Endothelial cell of umbilical vein (primary cell): ENCODE measurements at regions not wholly inside any gene's neighbourhood (a gene's known extent, or its start where the extent isn't known, plus 50 kb on each side); places are given as distances from the start of the nearest gene placed in this dataset.

Experiments used
- BruUV-seq: library from RNA; stranded (reverse); fragments of 400-500 nt; replicated peaks from 2 replicates; lab custom pipeline; 2021; lab: Mats Ljungman, UMichigan
- CTCF ChIA-PET: fragments of 300-600, 350-600 bp; sonication (Branson Sonifier 250); formaldehyde crosslinking; loops from one replicate; lab custom pipeline; 2021; ENCODE audit warnings: antibody characterized with exemption, inconsistent platforms; lab: Charles Lee
- POLR2A ChIA-PET: fragments of 300-600, 350-600 bp; sonication (Branson Sonifier 250); formaldehyde crosslinking; loops from one replicate; lab custom pipeline; 2021; ENCODE audit warnings: antibody characterized with exemption, inconsistent platforms; lab: Charles Lee
- DNase-seq: peaks from one replicate; pipeline ENCODE4 v3.0.0-alpha.2; 2011; ENCODE audit warnings: low read depth, low spot score
- FAIRE-seq: peaks from 2 replicates; lab custom pipeline; 2011; peaks lifted over from hg19 to GRCh38; lab: Jason Lieb, UNC
- H2AFZ ChIP-seq: 2 replicates; pipeline ENCODE4 v1.6.0; 2012; ENCODE audit warnings: low read depth, low read length, control low read depth, inconsistent platforms
- H3K27ac ChIP-seq: 2 replicates; pipeline ENCODE4 v1.5.1; 2011; ENCODE audit warnings: low read depth, mild to moderate bottlenecking, control low read depth, low read length, moderate library complexity; ENCODE audit not compliant: insufficient read depth
- H3K27me3 ChIP-seq, 2 experiments: 2 replicates each; pipeline versions ENCODE4 v1.6.0 to v1.6.1; 2011; ENCODE audit warnings: low read length in 2 of 2, mixed read lengths in 1 of 2; ENCODE audit not compliant: control insufficient read depth in 2 of 2, insufficient read depth in 2 of 2
- H3K36me3 ChIP-seq, 2 experiments: 2 replicates in 1 of 2; 3 replicates in 1 of 2; pipeline ENCODE4 v1.5.1; 2011; ENCODE audit warnings: low read length in 2 of 2, mild to moderate bottlenecking in 1 of 2, moderate library complexity in 1 of 2; ENCODE audit not compliant: control insufficient read depth in 2 of 2, insufficient read depth in 2 of 2; ENCODE audit errors: extremely low read depth in 1 of 2
- H3K4me1 ChIP-seq: 3 replicates; pipeline ENCODE4 v1.5.1; 2011; ENCODE audit warnings: mild to moderate bottlenecking, low read length; ENCODE audit not compliant: control insufficient read depth, insufficient read depth; ENCODE audit errors: extremely low read depth
- H3K4me2 ChIP-seq: 2 replicates; pipeline ENCODE4 v1.6.1; 2011; ENCODE audit warnings: low read length, control low read depth, mixed read lengths; ENCODE audit not compliant: insufficient read depth
- H3K4me3 ChIP-seq, 3 experiments: fragments of 200-600 bp in 1 of 3; sonication (generic), shearing (Covaris generic) in 1 of 3; replicated peaks in 1 of 3; 2 replicates each; pipeline ENCODE4 v1.5.1; 2011 to 2016; ENCODE audit warnings: control low read depth in 3 of 3, low read length in 3 of 3, mild to moderate bottlenecking in 2 of 3, inconsistent platforms in 1 of 3, low read depth in 1 of 3, moderate library complexity in 1 of 3; ENCODE audit not compliant: insufficient read depth in 1 of 3
- H3K79me2 ChIP-seq: 2 replicates; pipeline ENCODE4 v1.6.0; 2012; ENCODE audit warnings: low read length, inconsistent platforms; ENCODE audit not compliant: control insufficient read depth, insufficient read depth
- H3K9ac ChIP-seq: replicated peaks from 2 replicates; pipeline ENCODE3; 2011; ENCODE audit warnings: low read length, control low read depth; ENCODE audit not compliant: insufficient read depth; ENCODE audit errors: extremely low read depth
- H3K9me1 ChIP-seq: replicated peaks from 3 replicates; pipeline ENCODE4 v1.6.0; 2011; ENCODE audit warnings: mild to moderate bottlenecking, low read length; ENCODE audit not compliant: control insufficient read depth, insufficient read depth; ENCODE audit errors: extremely low read depth
- H3K9me3 ChIP-seq: replicated peaks from 2 replicates; pipeline ENCODE4 v1.5.1; 2012; ENCODE audit warnings: low read length, inconsistent platforms; ENCODE audit not compliant: control insufficient read depth, insufficient read depth
- H4K20me1 ChIP-seq: replicated peaks from 2 replicates; pipeline ENCODE3; 2011; ENCODE audit warnings: mild to moderate bottlenecking, low read length; ENCODE audit not compliant: control insufficient read depth, insufficient read depth; ENCODE audit errors: extremely low read depth
- EZH2 ChIP-seq: IDR thresholded peaks from 2 replicates; pipeline ENCODE4 v1.6.1; 2012; ENCODE audit warnings: borderline replicate concordance, low read depth, mild to moderate bottlenecking, moderate library complexity, low read length, inconsistent platforms; ENCODE audit not compliant: severe bottlenecking
- FOS ChIP-seq: IDR thresholded peaks from 2 replicates; pipeline ENCODE4 v1.6.1; 2011; ENCODE audit warnings: mild to moderate bottlenecking, low read length, moderate library complexity, borderline replicate concordance; ENCODE audit not compliant: insufficient read depth
- GATA2 ChIP-seq: IDR thresholded peaks from 2 replicates; pipeline ENCODE4 v1.7.0; 2011; ENCODE audit warnings: low read depth, mild to moderate bottlenecking, moderate library complexity, mixed read lengths, low read length; ENCODE audit not compliant: insufficient read length, insufficient read depth
- JUN ChIP-seq: IDR thresholded peaks from 2 replicates; pipeline ENCODE4 v1.6.1; 2011; ENCODE audit warnings: borderline replicate concordance, low read depth; ENCODE audit not compliant: insufficient read length, insufficient read depth
- MYC ChIP-seq: IDR thresholded peaks from one replicate; pipeline ENCODE4 v1.6.1; 2011; ENCODE audit warnings: mild to moderate bottlenecking, low read depth, low read length
- POLR2A ChIP-seq: IDR thresholded peaks from 2 replicates; pipeline ENCODE4 v1.6.1; 2012; ENCODE audit warnings: low read depth, mild to moderate bottlenecking, control low read depth, low read length
- POLR2AphosphoS5 ChIP-seq: IDR thresholded peaks from 2 replicates; pipeline ENCODE4 v1.6.1; 2012; ENCODE audit warnings: low read depth, mild to moderate bottlenecking, control low read depth, low read length, moderate library complexity; ENCODE audit not compliant: insufficient read depth
- dilution Hi-C: fragments of 300-500 bp; cut with MboI; formaldehyde crosslinking; loops from one replicate; pipeline ENCODE4 v1.15.0; 2019; ENCODE audit warnings: low sequenced_read_pairs; ENCODE audit not compliant: extremely low pct_ligation_motif_present
- intact Hi-C: fragments of 100-400 bp; cut with micrococcal nuclease; formaldehyde crosslinking; loops from one replicate; pipeline ENCODE4 v1.10.0; 2022
- TF ChIP-seq, protein P1 (sequence below): IDR thresholded peaks from 2 replicates; pipeline ENCODE4 v1.6.1; 2011; ENCODE audit not compliant: insufficient read depth, insufficient read length
- TF ChIP-seq, protein P2 (sequence below), 2 donors: IDR thresholded peaks; 1 replicate in 1 of 2; 2 replicates in 1 of 2; pipeline ENCODE4 v1.5.1; 2011; ENCODE audit warnings: low read length in 2 of 2, mild to moderate bottlenecking in 2 of 2, moderate library complexity in 2 of 2, control low read depth in 1 of 2, inconsistent platforms in 1 of 2, low read depth in 1 of 2; ENCODE audit not compliant: insufficient read depth in 1 of 2; ENCODE audit errors: extremely low read depth in 1 of 2

DNA sequence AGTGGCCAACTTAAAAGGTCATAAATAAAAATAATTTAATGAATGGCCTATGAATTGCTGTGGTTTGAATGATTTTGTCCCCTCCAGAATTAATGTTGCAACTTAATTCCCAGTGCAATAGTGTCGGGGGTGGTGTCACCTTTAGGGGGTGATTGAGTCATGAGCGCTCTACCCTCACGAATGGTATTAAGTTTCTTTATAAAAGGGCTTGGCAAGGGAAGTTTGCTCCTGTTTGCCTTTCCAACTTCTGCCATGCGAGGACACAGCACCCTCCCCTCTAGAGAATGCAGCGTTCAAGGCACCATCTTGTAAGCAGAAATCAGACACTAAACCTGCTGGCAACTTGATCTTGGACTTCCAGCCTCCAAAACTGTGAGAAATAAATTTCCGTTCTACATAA, 253.3 kb downstream of the ATXN7L3B start:
- dilution Hi-C loops (no loop called here), intact Hi-C loops (no loop called here)
- no peak for FAIRE-seq
- no peaks in the 10 kb centered on the region for H3K9me3 ChIP-seq
- no peak overlapping the region for H3K27ac ChIP-seq
- TF ChIP-seq FOS = no peak
- TF ChIP-seq POLR2A = no peak
- TF ChIP-seq, protein P1, sequence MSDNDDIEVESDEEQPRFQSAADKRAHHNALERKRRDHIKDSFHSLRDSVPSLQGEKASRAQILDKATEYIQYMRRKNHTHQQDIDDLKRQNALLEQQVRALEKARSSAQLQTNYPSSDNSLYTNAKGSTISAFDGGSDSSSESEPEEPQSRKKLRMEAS = no peak
- TF ChIP-seq EZH2 = no peak
- no peak for TF ChIP-seq GATA2
- TF ChIP-seq, protein P2, sequence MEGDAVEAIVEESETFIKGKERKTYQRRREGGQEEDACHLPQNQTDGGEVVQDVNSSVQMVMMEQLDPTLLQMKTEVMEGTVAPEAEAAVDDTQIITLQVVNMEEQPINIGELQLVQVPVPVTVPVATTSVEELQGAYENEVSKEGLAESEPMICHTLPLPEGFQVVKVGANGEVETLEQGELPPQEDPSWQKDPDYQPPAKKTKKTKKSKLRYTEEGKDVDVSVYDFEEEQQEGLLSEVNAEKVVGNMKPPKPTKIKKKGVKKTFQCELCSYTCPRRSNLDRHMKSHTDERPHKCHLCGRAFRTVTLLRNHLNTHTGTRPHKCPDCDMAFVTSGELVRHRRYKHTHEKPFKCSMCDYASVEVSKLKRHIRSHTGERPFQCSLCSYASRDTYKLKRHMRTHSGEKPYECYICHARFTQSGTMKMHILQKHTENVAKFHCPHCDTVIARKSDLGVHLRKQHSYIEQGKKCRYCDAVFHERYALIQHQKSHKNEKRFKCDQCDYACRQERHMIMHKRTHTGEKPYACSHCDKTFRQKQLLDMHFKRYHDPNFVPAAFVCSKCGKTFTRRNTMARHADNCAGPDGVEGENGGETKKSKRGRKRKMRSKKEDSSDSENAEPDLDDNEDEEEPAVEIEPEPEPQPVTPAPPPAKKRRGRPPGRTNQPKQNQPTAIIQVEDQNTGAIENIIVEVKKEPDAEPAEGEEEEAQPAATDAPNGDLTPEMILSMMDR (IDR thresholded peaks at IDR 0.05; ENCODE audit: extremely low read depth in 1 of 2, insufficient read depth in 1 of 2, low read depth in 1 of 2, low read length in 2 of 2) = no peak
- TF ChIP-seq MYC = no peak
- TF ChIP-seq POLR2AphosphoS5 = no peak
- TF ChIP-seq JUN = no peak
- H3K9me1 ChIP-seq = no peaks in the 10 kb centered on the region
- H3K27me3 ChIP-seq = no peaks in the 10 kb centered on the region
- no peak overlapping the region for H3K4me2 ChIP-seq
- no peak overlapping the region for H2AFZ ChIP-seq
- H3K79me2 ChIP-seq = no peaks in the 10 kb centered on the region
- H3K4me1 ChIP-seq = no peaks in the 10 kb centered on the region
- DNase-seq = no peak
- H3K4me3 ChIP-seq = no peak overlapping the region
- H3K9ac ChIP-seq = no peak overlapping the region
- ChIA-PET POLR2A (no interaction called here), CTCF (no interaction called here)
- H4K20me1 ChIP-seq = no peaks in the 10 kb centered on the region
- H3K36me3 ChIP-seq = no peaks in the 10 kb centered on the region
- no TSS peak for BruUV-seq
